Fibroblast of pulmonary artery (primary cell): ENCODE measurements at regions not wholly inside any gene's neighbourhood (a gene's known extent, or its start where the extent isn't known, plus 50 kb on each side); places are given as distances from the start of the nearest gene placed in this dataset.
A peak's percentile ranks its signal among the peaks of the same experiment; 100 is the strongest.

Experiments
- DNase-seq: peaks from one replicate; pipeline ENCODE4 v3.0.0-alpha.2; 2010; ENCODE audit warnings: low read depth
- H3K4me3 ChIP-seq: replicated peaks from 2 replicates; pipeline ENCODE4 v1.5.1; 2011; ENCODE audit warnings: low read depth, mild to moderate bottlenecking, control low read depth, low read length, moderate library complexity
- TF ChIP-seq, protein P1 (sequence below): IDR thresholded peaks from 2 replicates; pipeline ENCODE4 v1.5.1; 2011; ENCODE audit warnings: mild to moderate bottlenecking, control low read depth, low read length, inconsistent platforms; ENCODE audit errors: missing control alignments

GRCh38 chr3:127459891-127460290 lies 130.6 kb downstream of the TPRA1 start:
- H3K4me3 ChIP-seq = no peak overlapping the region
- TF ChIP-seq, protein P1, sequence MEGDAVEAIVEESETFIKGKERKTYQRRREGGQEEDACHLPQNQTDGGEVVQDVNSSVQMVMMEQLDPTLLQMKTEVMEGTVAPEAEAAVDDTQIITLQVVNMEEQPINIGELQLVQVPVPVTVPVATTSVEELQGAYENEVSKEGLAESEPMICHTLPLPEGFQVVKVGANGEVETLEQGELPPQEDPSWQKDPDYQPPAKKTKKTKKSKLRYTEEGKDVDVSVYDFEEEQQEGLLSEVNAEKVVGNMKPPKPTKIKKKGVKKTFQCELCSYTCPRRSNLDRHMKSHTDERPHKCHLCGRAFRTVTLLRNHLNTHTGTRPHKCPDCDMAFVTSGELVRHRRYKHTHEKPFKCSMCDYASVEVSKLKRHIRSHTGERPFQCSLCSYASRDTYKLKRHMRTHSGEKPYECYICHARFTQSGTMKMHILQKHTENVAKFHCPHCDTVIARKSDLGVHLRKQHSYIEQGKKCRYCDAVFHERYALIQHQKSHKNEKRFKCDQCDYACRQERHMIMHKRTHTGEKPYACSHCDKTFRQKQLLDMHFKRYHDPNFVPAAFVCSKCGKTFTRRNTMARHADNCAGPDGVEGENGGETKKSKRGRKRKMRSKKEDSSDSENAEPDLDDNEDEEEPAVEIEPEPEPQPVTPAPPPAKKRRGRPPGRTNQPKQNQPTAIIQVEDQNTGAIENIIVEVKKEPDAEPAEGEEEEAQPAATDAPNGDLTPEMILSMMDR = no peak
- DNase-seq = no peak

DNA sequence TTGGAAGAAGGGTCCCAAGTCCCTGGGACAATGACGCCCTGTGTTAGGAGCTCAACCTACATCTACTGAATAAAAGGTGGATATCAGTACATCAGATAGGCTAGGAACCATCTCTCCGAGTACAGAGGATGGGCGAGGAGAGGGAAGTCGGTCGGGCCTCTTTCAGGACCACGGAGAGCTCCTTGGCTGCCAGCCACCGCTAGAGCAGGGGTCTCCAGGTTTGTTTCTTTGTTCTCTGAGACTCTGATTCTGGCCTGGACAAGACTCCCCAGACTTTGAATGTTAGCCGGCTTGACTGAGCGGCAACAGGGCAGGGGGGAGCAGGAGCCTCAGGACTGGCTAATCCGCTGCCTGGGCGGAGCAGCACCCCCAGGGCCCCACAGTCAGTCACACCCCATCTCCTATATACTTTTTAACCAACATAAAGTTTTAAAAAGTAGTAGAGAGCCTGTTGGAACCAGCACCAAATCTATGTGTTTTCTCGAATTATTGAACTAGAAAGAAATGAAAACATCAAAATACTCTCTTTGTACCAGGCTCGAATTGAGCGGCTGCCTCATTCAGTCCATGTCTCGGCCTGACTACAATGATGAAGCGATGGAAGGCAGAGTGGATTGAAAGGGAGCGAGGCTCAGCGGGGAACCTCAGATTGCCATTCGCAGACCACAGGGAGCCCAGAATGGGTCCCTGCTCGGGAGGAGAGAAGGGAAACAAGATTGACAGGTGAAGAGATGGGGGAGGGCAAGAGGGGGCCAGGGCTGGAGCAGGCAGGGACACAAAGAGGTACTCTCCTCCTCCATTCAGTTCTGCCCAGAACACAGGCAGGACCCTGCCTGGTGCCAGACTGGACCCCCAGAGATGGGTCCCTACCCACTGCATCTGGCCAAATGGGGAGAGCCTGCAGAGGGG lies 131.6 kb downstream of the TPRA1 start:
- peak; percentile 19 for DNase-seq

DNA sequence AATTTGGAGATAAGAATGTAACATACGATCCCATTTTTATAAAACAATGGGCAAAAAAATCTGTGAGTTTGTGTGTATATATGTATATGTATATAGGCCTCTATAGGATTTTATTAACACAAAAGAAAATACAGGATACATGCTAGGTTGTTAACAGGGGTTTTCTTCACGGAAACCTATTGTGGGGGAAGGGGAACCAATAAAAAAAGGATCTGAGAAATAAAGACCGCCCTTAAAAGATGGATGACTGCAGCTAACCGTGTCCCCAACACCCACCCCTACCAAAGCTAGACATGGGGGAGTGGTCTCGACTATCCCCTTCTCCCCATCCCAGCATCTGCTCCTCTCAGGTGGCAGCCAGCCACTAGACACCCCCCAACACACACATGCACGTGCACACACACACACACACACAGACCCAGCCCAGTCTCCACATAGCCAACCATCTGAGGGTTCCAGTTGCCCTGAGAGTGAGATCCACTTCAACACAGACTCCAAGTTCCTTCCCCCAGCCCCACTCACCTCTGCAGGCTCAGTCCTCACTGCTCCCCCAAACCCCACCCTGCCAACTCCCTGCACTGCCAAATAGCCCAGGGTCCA lies 132.9 kb downstream of the TPRA1 start:
- TF ChIP-seq, protein P1 = no peak

More for the DNA sequence above, 131.6 kb downstream of the TPRA1 start:
- H3K4me3 ChIP-seq = no peak overlapping the region
- TF ChIP-seq, protein P1 = no peak

GRCh38 chr3:127457094-127457475 lies 133.4 kb downstream of the TPRA1 start:
- peak overlapping the region; percentile 39 for H3K4me3 ChIP-seq
- peak; percentile 80 for DNase-seq
- TF ChIP-seq, protein P1 = no peak

More for the DNA sequence above, 132.9 kb downstream of the TPRA1 start:
- H3K4me3 ChIP-seq = peak overlapping the region; percentile 24
- DNase-seq = no peak

DNA sequence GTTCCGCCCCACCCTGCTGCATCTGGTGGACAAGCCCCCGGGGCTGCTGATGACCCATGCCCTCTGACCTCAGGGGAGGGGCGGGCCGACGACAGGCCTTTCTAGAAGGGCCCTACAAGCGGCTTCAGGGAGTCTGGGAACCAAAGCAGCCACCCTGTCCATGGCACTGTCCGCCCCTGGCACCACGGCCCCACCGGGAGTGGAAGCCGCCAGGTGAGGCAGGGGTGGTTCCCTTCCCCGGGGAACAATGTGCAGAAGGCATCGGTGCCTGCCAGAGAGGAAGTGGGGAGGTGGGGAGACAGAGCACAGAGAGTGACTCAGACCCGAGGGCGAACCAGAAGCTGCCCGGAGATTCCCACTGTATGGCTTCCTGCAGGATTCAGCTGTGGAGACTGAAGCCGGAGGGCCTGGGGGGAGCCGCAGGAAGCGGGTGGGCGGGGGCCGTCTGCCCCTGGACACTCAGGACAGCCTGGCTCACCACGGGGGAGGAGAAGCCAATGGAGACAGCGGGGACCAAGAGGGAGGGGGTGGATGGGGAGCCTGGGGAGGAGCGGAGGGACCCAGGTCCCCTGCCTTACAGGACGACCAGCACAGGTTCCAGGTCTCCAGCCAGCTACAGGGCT lies 134.0 kb downstream of the TPRA1 start:
- peak overlapping the region; percentile 39 for H3K4me3 ChIP-seq
- peak; percentile 67 for DNase-seq
- TF ChIP-seq, protein P1 = no peak

GRCh38 chr3:127455541-127456450 lies 134.7 kb downstream of the TPRA1 start:
- peak; percentile 55 for DNase-seq
- TF ChIP-seq, protein P1 = peak; percentile 29
- peak overlapping the region; percentile 41 for H3K4me3 ChIP-seq
